K562 (cell line): ENCODE measurements at regions not wholly inside any gene's neighbourhood (a gene's known extent, or its start where the extent isn't known, plus 50 kb on each side); places are given as distances from the start of the nearest gene placed in this dataset.

ENCODE experiments used
- ATAC-seq: fragments of 200-7000 bp; cut with Tn5 transposase; 3 replicates; pipeline ENCODE4 v1.9.1; 2020; ENCODE audit warnings: moderate library complexity
- BruUV-seq: library from RNA; stranded (reverse); fragments of 400-500 nt; replicated peaks from 2 replicates; lab custom pipeline; 2021; lab: Mats Ljungman, UMichigan
- CTCF ChIA-PET: fragments of 300-600 bp; formaldehyde crosslinking; extraction: SDS; loops from one replicate; lab custom pipeline; 2021; ENCODE audit warnings: low intra/inter-chr PET ratio; lab: Yijun Ruan, JAX
- POLR2A ChIA-PET: fragments of 300-600, 350-650 bp; sonication (Branson Sonifier 250); formaldehyde crosslinking; extraction: SDS; loops from one replicate; lab custom pipeline; 2021; ENCODE audit warnings: antibody characterized with exemption, inconsistent platforms; lab: Yijun Ruan, JAX
- DNase-seq, 4 experiments: peaks; one replicate each; pipeline versions ENCODE4 v3.0.0 to v3.0.0-alpha.2; 2011 to 2018; ENCODE audit warnings: low spot score in 3 of 4, mixed read lengths in 3 of 4; ENCODE audit errors: extremely low read depth in 1 of 4
- FAIRE-seq: peaks from 2 replicates; lab custom pipeline; 2011; peaks lifted over from hg19 to GRCh38; lab: Jason Lieb, UNC
- H2AFZ ChIP-seq: 2 replicates; pipeline ENCODE4 v1.6.0; 2011; ENCODE audit warnings: low read depth, low read length, control low read depth, inconsistent platforms
- H3K27ac ChIP-seq: fragments of 200-600 bp; 3 replicates; pipeline ENCODE4 v1.8.0; 2011; ENCODE audit warnings: low read depth, mild to moderate bottlenecking, control low read depth, inconsistent platforms, low read length, moderate library complexity, mixed read lengths; ENCODE audit errors: extremely low read depth
- H3K27me3 ChIP-seq, 2 experiments: fragments of 300-600 bp in 1 of 2; 2 replicates in 1 of 2; 3 replicates in 1 of 2; pipeline versions ENCODE4 v1.6.0 to v1.8.0; 2011; ENCODE audit warnings: inconsistent platforms in 2 of 2, low read length in 2 of 2, mild to moderate bottlenecking in 1 of 2, mixed read lengths in 1 of 2, moderate library complexity in 1 of 2; ENCODE audit not compliant: control insufficient read depth in 2 of 2, insufficient read depth in 2 of 2
- H3K36me3 ChIP-seq: fragments of 300-600 bp; 3 replicates; pipeline ENCODE4 v1.8.0; 2011; ENCODE audit warnings: mild to moderate bottlenecking, low read length, inconsistent platforms; ENCODE audit not compliant: control insufficient read depth, insufficient read depth
- H3K4me1 ChIP-seq, 2 experiments: fragments of 200-600 bp in 1 of 2; replicated peaks in 1 of 2; 2 replicates in 1 of 2; 3 replicates in 1 of 2; pipeline versions ENCODE4 v1.5.1 to v1.8.0; 2011; ENCODE audit warnings: inconsistent platforms in 2 of 2, low read length in 2 of 2, mild to moderate bottlenecking in 1 of 2, mixed read lengths in 1 of 2, moderate library complexity in 1 of 2; ENCODE audit not compliant: control insufficient read depth in 2 of 2, insufficient read depth in 2 of 2
- H3K4me2 ChIP-seq: 2 replicates; pipeline ENCODE4 v1.6.1; 2011; ENCODE audit warnings: low read length, control low read depth, inconsistent platforms, mixed read lengths; ENCODE audit not compliant: insufficient read depth
- H3K4me3 ChIP-seq: fragments of 200-600 bp; sonication (generic), shearing (Covaris generic); 2 replicates; pipeline ENCODE4 v1.5.1; 2016; ENCODE audit warnings: control low read depth, inconsistent platforms
- H3K79me2 ChIP-seq: fragments of 200-600 bp; 3 replicates; pipeline ENCODE4 v1.8.0; 2011; ENCODE audit warnings: low read length, inconsistent platforms; ENCODE audit not compliant: control insufficient read depth, insufficient read depth
- H3K9ac ChIP-seq, 2 experiments: 2 replicates each; pipeline versions ENCODE4 v1.6.0 to v1.6.1; 2011; ENCODE audit warnings: low read depth in 2 of 2, low read length in 2 of 2, control low read depth in 1 of 2, inconsistent platforms in 1 of 2, mild to moderate bottlenecking in 1 of 2, mixed read lengths in 1 of 2; ENCODE audit not compliant: insufficient read depth in 1 of 2
- H3K9me1 ChIP-seq: one replicate; pipeline ENCODE4 v1.6.0; 2011; ENCODE audit warnings: inconsistent platforms, mild to moderate bottlenecking, low read length, moderate library complexity; ENCODE audit not compliant: control insufficient read depth, insufficient read depth
- H3K9me3 ChIP-seq: replicated peaks from 2 replicates; pipeline ENCODE4 v1.5.1; 2011; ENCODE audit warnings: low read depth, low read length, inconsistent platforms; ENCODE audit not compliant: control insufficient read depth, insufficient read depth
- H4K20me1 ChIP-seq: replicated peaks from 2 replicates; pipeline ENCODE4 v1.6.1; 2011; ENCODE audit warnings: low read length, inconsistent platforms, mixed read lengths; ENCODE audit not compliant: control insufficient read depth, insufficient read depth
- ARID1B ChIP-seq: fragments of 450-650 bp; IDR thresholded peaks from 2 replicates; pipeline ENCODE4 v1.6.1; 2016; ENCODE audit warnings: antibody characterized with exemption, mild to moderate bottlenecking, inconsistent platforms
- ATF2 ChIP-seq: sonication (generic); formaldehyde crosslinking; IDR thresholded peaks from 2 replicates; pipeline ENCODE4 v1.8.1; 2022; ENCODE audit warnings: missing genetic modification reagents
- BCOR ChIP-seq: fragments of 450-650 bp; IDR thresholded peaks from 2 replicates; pipeline ENCODE4 v1.6.1; 2016
- CHD2 ChIP-seq: IDR thresholded peaks from 2 replicates; pipeline ENCODE4 v1.6.1; 2011; ENCODE audit warnings: low read depth, low read length
- CSDE1 ChIP-seq, 2 experiments: fragments of 450-650 bp; IDR thresholded peaks; 2 replicates each; pipeline ENCODE4 v1.6.1; 2016; ENCODE audit warnings: mild to moderate bottlenecking in 1 of 2
- FOXP1 ChIP-seq: sonication (generic); formaldehyde crosslinking; IDR thresholded peaks from 2 replicates; pipeline ENCODE4 v1.8.0; 2022; ENCODE audit warnings: mild to moderate bottlenecking, missing genetic modification reagents
- HDAC6 ChIP-seq: IDR thresholded peaks from 2 replicates; pipeline ENCODE4 v1.6.1; 2012; ENCODE audit warnings: low read depth, mild to moderate bottlenecking, control low read depth, inconsistent platforms, low read length, moderate library complexity
- ID3 ChIP-seq, 2 experiments: fragments of 250-450 bp in 1 of 2; fragments of 450-650 bp in 1 of 2; sonication (Bioruptor Pico) in 1 of 2; IDR thresholded peaks; 2 replicates each; pipeline versions ENCODE4 v1.6.1 to v1.8.0; 2016 to 2021; ENCODE audit warnings: mild to moderate bottlenecking in 2 of 2, moderate library complexity in 2 of 2, missing compliant biosample characterization in 1 of 2, missing genetic modification characterization in 1 of 2
- NCOA1 ChIP-seq: fragments of 450-650 bp; IDR thresholded peaks from 2 replicates; pipeline ENCODE4 v1.6.1; 2016; ENCODE audit warnings: low read depth
- NR3C1 ChIP-seq: sonication (generic); formaldehyde crosslinking; IDR thresholded peaks from 2 replicates; pipeline ENCODE4 v1.8.1; 2022; ENCODE audit warnings: missing genetic modification reagents
- RAD21 ChIP-seq, 2 experiments: fragments of 250-450 bp in 1 of 2; fragments of 450-650 bp in 1 of 2; sonication (Bioruptor Pico) in 1 of 2; formaldehyde crosslinking in 1 of 2; IDR thresholded peaks in 1 of 2; conservative IDR thresholded peaks in 1 of 2; 2 replicates each; pipeline versions ENCODE4 v1.4.0 to v1.8.0; 2020 to 2022; ENCODE audit warnings: mild to moderate bottlenecking in 2 of 2, moderate library complexity in 1 of 2
- SMARCE1 ChIP-seq: fragments of 450-650 bp; IDR thresholded peaks from 2 replicates; pipeline ENCODE4 v1.7.1; 2016; ENCODE audit warnings: mild to moderate bottlenecking
- SRSF9 ChIP-seq: fragments of 200-400 bp; formaldehyde crosslinking; IDR thresholded peaks from 2 replicates; pipeline ENCODE4 v1.6.1; 2017; ENCODE audit warnings: low read depth, low read length, borderline replicate concordance
- STAG1 ChIP-seq: sonication (generic); formaldehyde crosslinking; IDR thresholded peaks from 2 replicates; pipeline ENCODE4 v1.5.0; 2020; ENCODE audit warnings: missing genetic modification reagents, borderline replicate concordance
- THRAP3 ChIP-seq: fragments of 450-650 bp; IDR thresholded peaks from 2 replicates; pipeline ENCODE4 v1.6.1; 2016; ENCODE audit warnings: mild to moderate bottlenecking, inconsistent platforms, borderline replicate concordance
- ZFPM2 ChIP-seq: fragments of 250-450 bp; sonication (Bioruptor Pico); IDR thresholded peaks from 2 replicates; pipeline ENCODE4 v1.5.1; 2022; ENCODE audit warnings: mild to moderate bottlenecking
- ZNF165 ChIP-seq: fragments of 250-450 bp; sonication (Bioruptor Pico); IDR thresholded peaks from 2 replicates; pipeline ENCODE4 v1.4.0; 2020; ENCODE audit warnings: borderline replicate concordance
- ZNF551 ChIP-seq: fragments of 250-450 bp; sonication (Bioruptor Pico); IDR thresholded peaks from 2 replicates; pipeline ENCODE4 v1.5.0; 2021; ENCODE audit warnings: mild to moderate bottlenecking, moderate library complexity
- WGBS: fragments of 100-300 bp; shearing (Covaris generic); methylation state at CpG from one replicate; pipeline ENCODE4 v1.1.6; 2016; ENCODE audit warnings: low coverage, mixed read lengths; ENCODE audit not compliant: insufficient coverage; ENCODE audit errors: missing lambda C conversion rate; 5-methylcytosine and 5-hydroxymethylcytosine counted together
- in situ Hi-C: fragments of 300-500 bp; cut with MboI; formaldehyde crosslinking; loops from 4 replicates; pipeline ENCODE4 v1.15.0; 2018; ENCODE audit warnings: inconsistent platforms, mixed read lengths
- intact Hi-C: fragments of 100-400 bp; cut with micrococcal nuclease; formaldehyde crosslinking; loops from 2 replicates; pipeline ENCODE4 v1.14.2; 2022

DNA sequence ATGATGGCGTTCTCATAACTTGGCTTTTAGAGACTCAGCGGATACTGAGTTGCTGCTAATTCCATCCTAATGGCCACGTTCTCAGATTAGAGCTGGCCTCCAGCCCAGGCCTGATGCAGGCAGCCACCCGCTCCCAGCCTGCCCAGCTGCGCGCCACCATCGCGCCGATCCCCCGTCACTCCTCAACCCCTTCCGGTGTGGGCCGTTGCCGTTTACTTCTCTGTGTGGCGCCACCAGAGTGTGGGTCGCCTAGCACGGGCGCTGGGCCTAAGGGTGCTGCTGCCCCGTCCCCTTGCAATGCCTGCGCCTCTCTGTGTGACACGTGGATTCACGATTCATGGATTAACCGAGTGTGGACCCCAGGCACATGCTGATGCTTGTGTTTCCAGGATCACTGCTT lies 1116.0 kb downstream of the BRD1 start:
- Histone ChIP-seq H3K36me3 (no peaks in the 10 kb centered on the region), H3K9me3 (no peaks in the 10 kb centered on the region), H3K9me1 (no peaks in the 10 kb centered on the region), H3K79me2 (no peaks in the 10 kb centered on the region), H3K4me2 (no peak overlapping the region), H3K4me1 (no peaks in the 10 kb centered on the region), H3K27me3 (peaks cover 0 to 7% of the 10 kb centered on the region in 2 experiments; a peak in 2 of 5 replicates), H3K9ac (no peak overlapping the region), H3K27ac (no peak overlapping the region), H4K20me1 (no peaks in the 10 kb centered on the region), H2AFZ (no peak overlapping the region), H3K4me3 (no peak overlapping the region)
- TF ChIP-seq STAG1 (no peak), BCOR (no peak), NR3C1 (CRISPR knock-in tag) (no peak), SRSF9 (no peak), ZFPM2 (CRISPR knock-in tag) (no peak), CSDE1 (IDR thresholded peaks at IDR 0.05) (no peak), THRAP3 (no peak), ZNF551 (CRISPR knock-in tag) (no peak), NCOA1 (no peak), ZNF165 (CRISPR knock-in tag) (no peak), SMARCE1 (no peak), ID3 (CRISPR knock-in tag; IDR thresholded peaks at IDR 0.05) (no peak), ID3 (tag; IDR thresholded peaks at IDR 0.05) (no peak), HDAC6 (no peak), ARID1B (no peak), RAD21 (CRISPR knock-in tag; conservative IDR thresholded peaks at IDR 0.05 in 1 of 2, IDR thresholded peaks at IDR 0.05 in 1 of 2) (no peak), ATF2 (CRISPR knock-in tag) (no peak), CHD2 (no peak), FOXP1 (CRISPR knock-in tag) (no peak)
- ChIA-PET CTCF (no interaction called here), POLR2A (no interaction called here)
- DNase-seq (no peak), ATAC-seq (no peak), FAIRE-seq (no peak)
- no TSS peak for BruUV-seq
- intact Hi-C loops (no loop called here), in situ Hi-C loops (no loop called here)
- WGBS, result 0% methylated on average over 16 of the region's 22 CpGs
